ENCODE measurements at regions not wholly inside any gene's neighbourhood (a gene's known extent, or its start where the extent isn't known, plus 50 kb on each side); places are given as distances from the start of the nearest gene placed in this dataset.

- no peak for TF ChIP-seq CTCF (IDR thresholded peaks at IDR 0.05)
- no peak for TF ChIP-seq EP300 (IDR thresholded peaks at IDR 0.05)
Measured at GRCh38 chrY:8599141-8599540, 738.1 kb upstream of the TSPY4 start.

All from tibial nerve (tissue), 4 donors.